PC-3 (cell line): ENCODE measurements at regions not wholly inside any gene's neighbourhood (a gene's known extent, or its start where the extent isn't known, plus 50 kb on each side); places are given as distances from the start of the nearest gene placed in this dataset.

Experiments
- EZH2 ChIP-seq: fragments of 300-600 bp; sonication (generic); IDR thresholded peaks from one replicate; pipeline ENCODE4 v1.6.1; 2017; ENCODE audit warnings: antibody characterized with exemption, mild to moderate bottlenecking, low read length; ENCODE audit not compliant: unreplicated experiment
- EZH2phosphoT487 ChIP-seq: fragments of 300-600 bp; sonication (generic); IDR thresholded peaks from 2 replicates; pipeline ENCODE4 v1.6.1; 2018; ENCODE audit warnings: mild to moderate bottlenecking, antibody characterized with exemption, low read length, borderline replicate concordance
- TF ChIP-seq, protein P1 (sequence below): fragments of 300-600 bp; sonication (generic); conservative IDR thresholded peaks from 2 replicates; pipeline ENCODE4 v1.5.1; 2017; ENCODE audit warnings: antibody characterized with exemption, low read depth, mild to moderate bottlenecking, low read length

DNA sequence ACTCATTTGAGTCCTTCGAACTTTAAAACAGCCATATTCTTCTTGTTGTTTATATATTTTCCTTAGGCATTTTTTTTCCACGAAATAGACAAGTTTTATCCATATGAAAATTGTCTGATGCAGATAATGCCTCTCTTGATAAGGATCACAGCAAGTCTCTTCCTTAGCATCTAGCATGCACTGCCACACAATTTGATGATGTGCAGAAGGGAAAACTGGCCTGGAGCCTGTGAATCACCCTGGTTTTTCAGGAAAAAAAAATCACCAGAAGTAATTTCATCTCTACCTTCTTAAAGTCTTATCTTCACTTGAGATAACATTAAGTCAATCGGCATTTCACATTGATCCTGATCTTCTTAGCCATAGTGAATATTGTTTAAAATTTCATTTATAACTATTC, 199.8 kb downstream of the TENT5A start:
- TF ChIP-seq, protein P1, sequence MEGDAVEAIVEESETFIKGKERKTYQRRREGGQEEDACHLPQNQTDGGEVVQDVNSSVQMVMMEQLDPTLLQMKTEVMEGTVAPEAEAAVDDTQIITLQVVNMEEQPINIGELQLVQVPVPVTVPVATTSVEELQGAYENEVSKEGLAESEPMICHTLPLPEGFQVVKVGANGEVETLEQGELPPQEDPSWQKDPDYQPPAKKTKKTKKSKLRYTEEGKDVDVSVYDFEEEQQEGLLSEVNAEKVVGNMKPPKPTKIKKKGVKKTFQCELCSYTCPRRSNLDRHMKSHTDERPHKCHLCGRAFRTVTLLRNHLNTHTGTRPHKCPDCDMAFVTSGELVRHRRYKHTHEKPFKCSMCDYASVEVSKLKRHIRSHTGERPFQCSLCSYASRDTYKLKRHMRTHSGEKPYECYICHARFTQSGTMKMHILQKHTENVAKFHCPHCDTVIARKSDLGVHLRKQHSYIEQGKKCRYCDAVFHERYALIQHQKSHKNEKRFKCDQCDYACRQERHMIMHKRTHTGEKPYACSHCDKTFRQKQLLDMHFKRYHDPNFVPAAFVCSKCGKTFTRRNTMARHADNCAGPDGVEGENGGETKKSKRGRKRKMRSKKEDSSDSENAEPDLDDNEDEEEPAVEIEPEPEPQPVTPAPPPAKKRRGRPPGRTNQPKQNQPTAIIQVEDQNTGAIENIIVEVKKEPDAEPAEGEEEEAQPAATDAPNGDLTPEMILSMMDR, result no peak
- TF ChIP-seq EZH2, result no peak
- no peak for TF ChIP-seq EZH2phosphoT487
